PFSK-1 (cell line): ENCODE measurements at regions not wholly inside any gene's neighbourhood (a gene's known extent, or its start where the extent isn't known, plus 50 kb on each side); places are given as distances from the start of the nearest gene placed in this dataset.

ENCODE experiments used
- FOXP2 ChIP-seq: optimal IDR thresholded peaks from 2 replicates; pipeline ENCODE3; 2011; ENCODE audit warnings: borderline replicate concordance, control low read depth, inconsistent platforms; ENCODE audit not compliant: insufficient read depth; ENCODE audit errors: extremely low read length, extremely low read depth
- POLR2AphosphoS5 ChIP-seq: IDR thresholded peaks from 2 replicates; pipeline ENCODE4 v1.6.1; 2012; ENCODE audit warnings: low read depth, mild to moderate bottlenecking, control low read depth, low read length, moderate library complexity
- SIN3A ChIP-seq: IDR thresholded peaks from 2 replicates; pipeline ENCODE4 v1.6.1; 2012; ENCODE audit warnings: mild to moderate bottlenecking, low read length, moderate library complexity, borderline replicate concordance; ENCODE audit not compliant: insufficient read depth
- TAF1 ChIP-seq: IDR thresholded peaks from 2 replicates; pipeline ENCODE4 v1.6.1; 2012; ENCODE audit warnings: low read length, control low read depth, borderline replicate concordance; ENCODE audit not compliant: insufficient read depth
- TF ChIP-seq, protein P1 (sequence below), 2 experiments: IDR thresholded peaks; 2 replicates each; pipeline versions ENCODE4 v1.6.1 to v1.8.0; 2011 to 2012; ENCODE audit warnings: low read depth in 2 of 2, low read length in 2 of 2, control low read depth in 1 of 2, inconsistent platforms in 1 of 2, mild to moderate bottlenecking in 1 of 2, moderate library complexity in 1 of 2; ENCODE audit not compliant: insufficient read depth in 1 of 2

DNA sequence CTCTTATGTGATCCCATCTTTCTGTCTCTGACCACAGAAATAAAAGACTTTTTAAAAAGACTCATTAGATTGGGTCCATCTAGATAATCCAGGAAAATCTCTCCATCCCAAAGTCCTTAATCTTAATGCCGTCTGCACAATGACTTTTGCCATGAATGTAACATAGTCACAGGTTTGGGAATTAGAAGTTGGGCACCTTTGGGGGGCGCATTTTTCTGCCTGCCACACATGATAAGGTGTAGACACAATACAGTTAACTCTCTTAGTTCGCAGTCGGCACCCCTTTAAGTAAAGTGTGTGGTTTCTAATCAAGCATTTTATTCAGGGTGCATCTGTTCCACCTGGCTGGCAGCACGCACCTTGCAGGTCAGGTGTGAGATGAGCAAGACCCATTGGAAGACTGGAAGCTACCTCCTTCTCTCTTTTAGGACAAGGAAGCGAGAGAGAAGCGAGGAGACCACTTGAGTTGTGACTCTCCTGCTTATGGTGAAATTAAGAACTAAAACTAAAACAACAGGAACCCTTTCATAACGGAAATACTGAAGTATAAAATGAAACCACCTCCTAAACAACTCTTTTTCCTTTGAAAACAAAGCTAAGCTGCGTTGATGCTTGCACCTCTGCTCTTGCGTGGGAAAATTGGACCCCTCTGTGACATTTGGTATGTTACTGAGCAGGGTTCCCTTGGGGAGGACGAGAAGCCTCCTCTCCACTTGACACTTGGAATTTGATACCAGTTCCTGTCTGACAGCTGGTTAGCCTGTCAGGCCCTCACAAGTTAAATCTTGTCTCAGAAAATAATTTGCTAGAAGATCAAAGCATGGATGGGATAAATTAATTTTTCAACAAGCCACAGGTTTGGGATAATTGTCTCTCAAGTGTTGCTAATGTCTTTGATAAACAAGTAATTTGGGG, 304.6 kb upstream of the DMRT1 start:
- TF ChIP-seq, protein P1, sequence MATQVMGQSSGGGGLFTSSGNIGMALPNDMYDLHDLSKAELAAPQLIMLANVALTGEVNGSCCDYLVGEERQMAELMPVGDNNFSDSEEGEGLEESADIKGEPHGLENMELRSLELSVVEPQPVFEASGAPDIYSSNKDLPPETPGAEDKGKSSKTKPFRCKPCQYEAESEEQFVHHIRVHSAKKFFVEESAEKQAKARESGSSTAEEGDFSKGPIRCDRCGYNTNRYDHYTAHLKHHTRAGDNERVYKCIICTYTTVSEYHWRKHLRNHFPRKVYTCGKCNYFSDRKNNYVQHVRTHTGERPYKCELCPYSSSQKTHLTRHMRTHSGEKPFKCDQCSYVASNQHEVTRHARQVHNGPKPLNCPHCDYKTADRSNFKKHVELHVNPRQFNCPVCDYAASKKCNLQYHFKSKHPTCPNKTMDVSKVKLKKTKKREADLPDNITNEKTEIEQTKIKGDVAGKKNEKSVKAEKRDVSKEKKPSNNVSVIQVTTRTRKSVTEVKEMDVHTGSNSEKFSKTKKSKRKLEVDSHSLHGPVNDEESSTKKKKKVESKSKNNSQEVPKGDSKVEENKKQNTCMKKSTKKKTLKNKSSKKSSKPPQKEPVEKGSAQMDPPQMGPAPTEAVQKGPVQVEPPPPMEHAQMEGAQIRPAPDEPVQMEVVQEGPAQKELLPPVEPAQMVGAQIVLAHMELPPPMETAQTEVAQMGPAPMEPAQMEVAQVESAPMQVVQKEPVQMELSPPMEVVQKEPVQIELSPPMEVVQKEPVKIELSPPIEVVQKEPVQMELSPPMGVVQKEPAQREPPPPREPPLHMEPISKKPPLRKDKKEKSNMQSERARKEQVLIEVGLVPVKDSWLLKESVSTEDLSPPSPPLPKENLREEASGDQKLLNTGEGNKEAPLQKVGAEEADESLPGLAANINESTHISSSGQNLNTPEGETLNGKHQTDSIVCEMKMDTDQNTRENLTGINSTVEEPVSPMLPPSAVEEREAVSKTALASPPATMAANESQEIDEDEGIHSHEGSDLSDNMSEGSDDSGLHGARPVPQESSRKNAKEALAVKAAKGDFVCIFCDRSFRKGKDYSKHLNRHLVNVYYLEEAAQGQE (IDR thresholded peaks at IDR 0.05; ENCODE audit: insufficient read depth in 1 of 2, low read depth in 2 of 2, low read length in 2 of 2), result no peak
- TF ChIP-seq POLR2AphosphoS5 (no peak), TAF1 (no peak), FOXP2 (no peak), SIN3A (no peak)
